Epithelial cell of proximal tubule (primary cell): ENCODE measurements at regions not wholly inside any gene's neighbourhood (a gene's known extent, or its start where the extent isn't known, plus 50 kb on each side); places are given as distances from the start of the nearest gene placed in this dataset.
"Not testable (repeated sequence)": the region's sequence is repeated elsewhere in the genome, so short reads cannot be mapped to it uniquely, and the experiment has no call there.

ENCODE experiments used
- DNase-seq: peaks from one replicate; pipeline ENCODE4 v3.0.0-alpha.2; 2011; ENCODE audit warnings: low read depth
- H3K4me3 ChIP-seq: 2 replicates; pipeline ENCODE4 v1.5.1; 2011; ENCODE audit warnings: low read depth, mild to moderate bottlenecking, low read length
- TF ChIP-seq, protein P1 (sequence below): conservative IDR thresholded peaks from 2 replicates; pipeline ENCODE4 v1.5.1; 2012; ENCODE audit warnings: low read depth, mild to moderate bottlenecking, low read length

DNA sequence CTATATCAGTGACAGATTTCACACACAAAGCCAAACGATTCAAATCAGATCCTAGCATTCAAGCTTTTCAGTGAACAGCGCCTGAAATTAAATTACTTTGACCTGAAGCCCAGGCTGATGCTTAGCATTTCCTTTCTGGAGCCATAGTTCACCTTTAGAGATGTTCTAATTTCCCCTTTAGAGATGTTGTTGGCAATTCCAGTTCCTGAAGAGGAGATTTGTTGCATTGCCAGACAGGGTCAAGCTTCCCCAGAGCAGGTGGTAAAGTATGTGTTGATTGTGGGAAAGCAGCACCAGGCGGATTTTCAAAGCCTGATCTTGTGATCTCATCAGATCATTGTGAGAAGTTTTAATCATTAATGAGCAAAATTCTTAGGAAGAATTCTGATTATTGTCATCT lies 609.8 kb upstream of the KLF12 start:
- H3K4me3 ChIP-seq = no peak overlapping the region
- DNase-seq = no peak
- TF ChIP-seq, protein P1, sequence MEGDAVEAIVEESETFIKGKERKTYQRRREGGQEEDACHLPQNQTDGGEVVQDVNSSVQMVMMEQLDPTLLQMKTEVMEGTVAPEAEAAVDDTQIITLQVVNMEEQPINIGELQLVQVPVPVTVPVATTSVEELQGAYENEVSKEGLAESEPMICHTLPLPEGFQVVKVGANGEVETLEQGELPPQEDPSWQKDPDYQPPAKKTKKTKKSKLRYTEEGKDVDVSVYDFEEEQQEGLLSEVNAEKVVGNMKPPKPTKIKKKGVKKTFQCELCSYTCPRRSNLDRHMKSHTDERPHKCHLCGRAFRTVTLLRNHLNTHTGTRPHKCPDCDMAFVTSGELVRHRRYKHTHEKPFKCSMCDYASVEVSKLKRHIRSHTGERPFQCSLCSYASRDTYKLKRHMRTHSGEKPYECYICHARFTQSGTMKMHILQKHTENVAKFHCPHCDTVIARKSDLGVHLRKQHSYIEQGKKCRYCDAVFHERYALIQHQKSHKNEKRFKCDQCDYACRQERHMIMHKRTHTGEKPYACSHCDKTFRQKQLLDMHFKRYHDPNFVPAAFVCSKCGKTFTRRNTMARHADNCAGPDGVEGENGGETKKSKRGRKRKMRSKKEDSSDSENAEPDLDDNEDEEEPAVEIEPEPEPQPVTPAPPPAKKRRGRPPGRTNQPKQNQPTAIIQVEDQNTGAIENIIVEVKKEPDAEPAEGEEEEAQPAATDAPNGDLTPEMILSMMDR = no peak

DNA sequence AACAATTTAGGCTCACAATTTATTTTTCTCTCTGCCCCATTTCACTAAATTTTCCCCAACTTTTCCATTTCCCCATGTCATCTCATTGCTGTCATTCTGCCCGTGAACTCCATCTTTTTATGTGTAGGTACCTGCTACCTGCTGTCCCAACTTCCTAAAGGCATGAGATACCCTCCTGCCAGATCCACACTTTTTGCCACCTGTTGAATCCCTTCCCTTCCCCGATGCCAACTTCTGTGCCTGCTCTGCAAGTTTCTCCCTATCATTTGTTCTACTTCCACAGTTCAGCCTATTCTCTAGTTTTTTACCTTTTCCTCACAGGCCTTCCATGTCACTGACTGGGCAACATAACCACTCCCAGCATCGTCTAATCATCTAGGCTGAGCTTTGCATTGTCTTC lies 607.5 kb upstream of the KLF12 start:
- DNase-seq = no peak
- H3K4me3 ChIP-seq = no peak overlapping the region
- TF ChIP-seq, protein P1 = no peak

DNA sequence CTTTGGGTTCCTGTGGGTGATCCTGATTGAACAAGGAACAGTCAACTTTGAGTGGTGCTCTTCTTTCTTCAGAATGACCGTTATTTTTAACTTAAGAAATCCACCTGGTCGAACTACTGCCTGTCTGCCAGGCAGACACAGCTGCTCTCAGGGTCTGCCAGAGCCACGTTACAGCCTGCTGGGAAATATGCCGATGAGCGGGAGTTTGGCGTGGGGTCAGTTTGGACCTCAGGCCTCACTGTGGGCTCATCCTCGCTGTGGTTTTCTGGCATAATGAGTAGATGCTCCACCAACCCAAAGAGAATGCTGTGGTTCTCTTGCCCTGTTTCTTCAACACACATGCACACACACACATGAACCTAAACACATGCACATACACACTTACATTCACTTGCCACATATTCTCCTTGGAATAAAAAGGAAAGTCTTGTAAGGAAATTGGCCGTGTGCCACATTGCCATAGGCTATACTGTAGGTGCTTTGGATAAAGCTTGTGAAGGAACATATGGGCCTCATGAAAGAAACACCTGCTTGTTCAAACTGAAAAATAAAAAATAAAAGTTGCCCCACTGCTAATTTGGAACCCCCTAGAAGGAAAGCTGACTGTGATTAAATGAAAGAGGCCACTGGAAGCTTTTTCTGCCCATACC lies 598.7 kb upstream of the KLF12 start:
- TF ChIP-seq, protein P1 = no peak
- no peak for DNase-seq

DNA sequence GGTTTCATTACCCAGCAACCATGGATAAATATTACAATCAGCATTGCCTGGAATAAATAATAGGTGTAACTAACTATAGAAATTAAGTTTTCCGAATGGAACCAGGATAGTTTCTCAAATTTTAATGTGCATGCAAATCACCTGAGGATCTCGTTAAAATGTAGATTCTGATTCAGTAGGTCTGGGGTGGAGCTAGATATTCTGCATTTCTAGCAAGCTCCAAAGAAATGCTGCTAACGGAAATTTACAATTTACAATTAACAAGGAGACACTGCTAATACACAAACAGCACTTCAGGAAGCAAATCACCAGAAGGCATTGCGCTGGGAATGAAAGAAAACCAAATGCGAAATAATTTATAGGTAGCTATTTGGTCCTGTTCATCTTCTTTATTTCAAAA lies 597.5 kb upstream of the KLF12 start:
- DNase-seq = no peak
- TF ChIP-seq, protein P1 = no peak
- H3K4me3 ChIP-seq = no peak overlapping the region

More for the DNA sequence above, 598.7 kb upstream of the KLF12 start:
- no peak overlapping the region for H3K4me3 ChIP-seq

DNA sequence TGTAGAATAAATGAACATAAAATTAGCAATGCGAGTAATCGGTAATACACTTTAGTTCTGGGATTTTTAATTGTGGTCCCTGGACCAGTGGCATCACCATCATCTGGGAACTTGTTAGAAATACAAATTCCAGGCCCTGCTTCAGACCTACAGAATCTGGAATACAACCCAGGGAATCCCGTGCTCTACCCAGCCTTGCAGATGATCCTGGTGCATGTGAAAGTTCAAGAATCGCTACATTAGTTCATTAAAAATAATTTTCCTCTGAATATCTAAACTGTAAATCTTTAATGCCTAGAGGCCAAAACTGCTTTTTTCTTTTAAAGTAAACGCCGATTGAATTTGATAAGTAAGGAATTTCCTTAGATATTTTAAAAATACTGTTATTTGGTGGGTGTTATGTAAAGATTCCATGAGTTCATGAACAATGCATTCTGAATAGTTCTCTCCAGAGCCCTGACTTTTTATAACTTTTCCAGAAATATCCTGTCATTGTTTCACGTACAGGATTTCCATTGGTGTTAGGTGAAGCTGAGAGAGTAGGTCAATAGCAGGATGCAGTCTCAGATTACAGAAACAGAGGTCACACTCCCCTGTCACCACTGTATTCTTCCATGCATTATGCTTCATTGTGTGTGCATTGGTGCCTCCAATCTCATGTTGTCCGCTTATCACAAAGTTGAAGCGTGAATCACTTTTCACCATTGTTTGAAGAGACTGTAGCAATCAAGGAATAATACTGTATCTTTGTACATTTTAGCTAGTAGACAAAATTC lies 596.5 kb upstream of the KLF12 start:
- no peak for DNase-seq
- H3K4me3 ChIP-seq = no peak overlapping the region
- TF ChIP-seq, protein P1 = no peak

DNA sequence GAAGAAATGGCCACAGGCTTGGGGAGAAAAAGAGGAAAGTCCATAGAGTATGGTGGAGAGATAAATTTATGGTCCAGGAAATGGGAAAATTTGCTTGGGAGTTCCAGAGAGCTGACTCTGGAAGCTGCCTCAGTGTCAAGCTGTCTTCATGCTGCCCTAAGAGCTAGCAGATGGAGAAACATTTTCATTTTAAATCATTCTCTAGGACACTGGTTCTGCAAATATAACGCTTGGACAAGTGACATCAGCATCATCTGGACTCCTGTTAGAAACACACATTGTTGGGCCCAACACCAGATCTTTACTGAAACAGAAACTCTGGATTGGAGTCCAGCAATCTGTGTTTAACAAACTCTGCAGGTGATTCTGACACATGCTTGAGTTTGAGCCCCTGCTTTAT lies 592.0 kb upstream of the KLF12 start:
- H3K4me3 ChIP-seq = no peak overlapping the region
- DNase-seq = no peak
- TF ChIP-seq, protein P1 = no peak

DNA sequence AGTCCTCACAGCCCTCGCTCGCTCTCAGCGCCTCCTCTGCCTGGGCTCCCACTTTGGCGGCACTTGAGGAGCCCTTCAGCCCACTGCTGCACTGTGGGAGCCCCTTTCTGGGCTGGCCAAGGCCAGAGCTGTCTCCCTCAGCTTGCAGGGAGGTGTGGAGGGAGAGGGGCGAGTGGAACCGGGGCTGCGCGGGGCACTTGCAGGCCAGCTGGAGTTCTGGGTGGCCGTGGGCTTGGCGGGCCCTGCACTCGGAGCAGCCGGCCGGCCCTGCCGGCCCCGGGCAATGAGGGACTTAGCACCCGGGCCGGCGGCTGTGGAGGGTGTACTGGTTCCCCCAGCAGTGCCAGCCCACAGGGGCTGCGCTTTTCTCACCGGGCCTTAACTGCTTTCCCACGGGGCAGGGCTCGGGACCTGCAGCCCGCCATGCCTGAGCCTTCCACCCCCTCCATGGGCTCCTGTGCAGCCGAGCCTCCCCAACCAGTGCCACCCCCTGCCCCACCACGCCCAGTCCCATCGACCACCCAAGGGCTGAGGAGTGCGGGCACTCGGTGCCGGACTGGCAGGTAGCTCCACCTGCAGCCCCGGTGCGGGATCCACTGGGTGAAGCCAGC lies 584.1 kb upstream of the KLF12 start:
- not testable (repeated sequence) for DNase-seq, H3K4me3 ChIP-seq
